GM12878 (cell line): ENCODE measurements at regions not wholly inside any gene's neighbourhood (a gene's known extent, or its start where the extent isn't known, plus 50 kb on each side); places are given as distances from the start of the nearest gene placed in this dataset.
A peak's percentile ranks its signal among the peaks of the same experiment; 100 is the strongest.

Experiments
- ATAC-seq: fragments of 200-7000 bp; cut with Tn5 transposase; 3 replicates; pipeline ENCODE4 v1.9.1; 2020; ENCODE audit warnings: mild to moderate bottlenecking, moderate library complexity
- BruUV-seq: library from RNA; stranded (reverse); fragments of 400-500 nt; replicated peaks from 2 replicates; lab custom pipeline; 2021; lab: Mats Ljungman, UMichigan
- CTCF ChIA-PET: fragments of 300-600 bp; sonication (Branson Sonifier 250); formaldehyde crosslinking; extraction: SDS; loops from one replicate; lab custom pipeline; 2021; ENCODE audit warnings: inconsistent platforms; lab: Yijun Ruan, JAX
- POLR2A ChIA-PET: fragments of 350-600 bp; formaldehyde crosslinking; extraction: SDS; loops from one replicate; lab custom pipeline; 2021; ENCODE audit warnings: inconsistent platforms; lab: Charles Lee
- RAD21 ChIA-PET: fragments of 300-600 bp; sonication (Branson Sonifier 250); formaldehyde crosslinking; loops from one replicate; lab custom pipeline; 2023; ENCODE audit warnings: antibody characterized with exemption; ENCODE audit not compliant: unreplicated experiment; lab: Charles Lee
- SMC1A ChIA-PET: fragments of 300-600 bp; sonication (Branson Sonifier 250); formaldehyde crosslinking; loops from one replicate; lab custom pipeline; 2023; ENCODE audit not compliant: unreplicated experiment, uncharacterized antibody; lab: Charles Lee
- DNase-seq: peaks from one replicate; pipeline ENCODE4 v3.0.0-alpha.2; 2011; ENCODE audit warnings: low read depth, low spot score
- FAIRE-seq: peaks from 3 replicates; lab custom pipeline; 2011; peaks lifted over from hg19 to GRCh38; lab: Jason Lieb, UNC
- H2AFZ ChIP-seq: 2 replicates; pipeline ENCODE4 v1.6.0; 2011; ENCODE audit warnings: low read depth, low read length, control low read depth; ENCODE audit not compliant: control insufficient read depth
- H3K27ac ChIP-seq: 2 replicates; pipeline ENCODE4 v1.5.1; 2011; ENCODE audit warnings: control low read depth; ENCODE audit not compliant: control insufficient read depth, insufficient read depth
- H3K27me3 ChIP-seq, 2 experiments: replicated peaks in 1 of 2; 2 replicates each; pipeline versions ENCODE4 v1.6.0 to v1.6.1; 2011; ENCODE audit warnings: low read length in 1 of 2; ENCODE audit not compliant: control insufficient read depth in 2 of 2, insufficient read depth in 2 of 2
- H3K36me3 ChIP-seq, 2 experiments: 2 replicates each; pipeline ENCODE4 v1.5.1; 2011; ENCODE audit warnings: low read length in 1 of 2; ENCODE audit not compliant: control insufficient read depth in 2 of 2, insufficient read depth in 2 of 2
- H3K4me1 ChIP-seq: 2 replicates; pipeline ENCODE4 v1.6.1; 2011; ENCODE audit warnings: mild to moderate bottlenecking, low read length, moderate library complexity, mixed read lengths; ENCODE audit not compliant: control insufficient read depth, insufficient read depth
- H3K4me2 ChIP-seq: 2 replicates; pipeline ENCODE4 v1.6.0; 2011; ENCODE audit warnings: control low read depth; ENCODE audit not compliant: control insufficient read depth, insufficient read depth
- H3K4me3 ChIP-seq: fragments of 200-600 bp; sonication (generic); 2 replicates; pipeline ENCODE4 v1.5.1; 2016
- H3K79me2 ChIP-seq: 2 replicates; pipeline ENCODE4 v1.6.0; 2011; ENCODE audit warnings: low read length; ENCODE audit not compliant: control insufficient read depth, insufficient read depth
- H3K9ac ChIP-seq: 2 replicates; pipeline ENCODE4 v1.8.0; 2011; ENCODE audit warnings: low read length, control low read depth, mixed read lengths; ENCODE audit not compliant: control insufficient read depth, insufficient read depth
- H3K9me3 ChIP-seq: replicated peaks from 3 replicates; pipeline ENCODE4 v1.5.1; 2011; ENCODE audit warnings: mild to moderate bottlenecking, low read length; ENCODE audit not compliant: control insufficient read depth, insufficient read depth
- H4K20me1 ChIP-seq: 2 replicates; pipeline ENCODE4 v1.6.0; 2011; ENCODE audit not compliant: control insufficient read depth, insufficient read depth
- ATF7 ChIP-seq: fragments of 450-650 bp; IDR thresholded peaks from 2 replicates; pipeline ENCODE4 v1.6.1; 2016; ENCODE audit warnings: low read depth, mild to moderate bottlenecking
- NR2F1 ChIP-seq: fragments of 450-650 bp; conservative IDR thresholded peaks from 2 replicates; pipeline ENCODE4 v1.6.1; 2017; ENCODE audit warnings: mild to moderate bottlenecking
- SPI1 ChIP-seq: IDR thresholded peaks from 2 replicates; pipeline ENCODE4 v1.6.1; 2011; ENCODE audit warnings: low read depth, mild to moderate bottlenecking, low read length, moderate library complexity, borderline replicate concordance; ENCODE audit not compliant: insufficient read depth
- TBL1XR1 ChIP-seq: IDR thresholded peaks from 2 replicates; pipeline ENCODE4 v1.6.1; 2012; ENCODE audit warnings: low read depth, low read length, improper control_type of control experiment
- WGBS: methylation state at CpG from one replicate; pipeline ENCODE4 v1.1.6; 2016; ENCODE audit warnings: low lambda C conversion rate; ENCODE audit not compliant: insufficient replicate concordance, insufficient coverage; ENCODE audit errors: missing lambda C conversion rate; 5-methylcytosine and 5-hydroxymethylcytosine counted together
- in situ Hi-C: fragments of 300-500 bp; cut with MboI; formaldehyde crosslinking; loops from 9 replicates; pipeline ENCODE4 v1.14.3; 2018; ENCODE audit warnings: mixed read lengths
- intact Hi-C: fragments of 100-400 bp; cut with micrococcal nuclease; formaldehyde crosslinking; loops from one replicate; pipeline ENCODE4 v1.14.2; 2022; ENCODE audit not compliant: unreplicated experiment
- TF ChIP-seq, protein P1 (sequence below): fragments of 450-650 bp; IDR thresholded peaks from 2 replicates; pipeline ENCODE4 v1.6.1; 2018; ENCODE audit warnings: mild to moderate bottlenecking, low read depth, moderate library complexity; ENCODE audit not compliant: partially characterized antibody

DNA sequence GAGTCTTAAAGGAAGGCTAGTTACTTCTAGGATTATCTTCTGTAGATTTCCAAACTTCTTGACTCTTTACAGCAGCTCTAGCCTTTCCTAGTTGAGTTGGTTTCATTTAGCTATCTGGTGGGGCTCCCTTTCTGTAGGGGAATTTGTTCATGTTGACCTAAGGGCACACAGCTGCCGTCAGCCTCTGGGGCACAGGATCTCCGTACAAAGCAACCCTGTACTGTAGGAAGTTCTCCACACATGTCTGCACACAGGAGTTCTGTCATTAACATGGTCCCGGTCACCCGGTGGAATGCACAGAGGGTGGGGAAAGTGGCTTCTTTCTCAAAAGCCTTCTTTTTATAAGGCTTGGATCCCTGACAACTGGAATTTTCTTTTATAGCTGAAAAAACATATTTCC lies 88.7 kb upstream of the TNIK start:
- no peak overlapping the region for H3K27ac ChIP-seq
- no peak for DNase-seq
- intact Hi-C loops (no loop called here), in situ Hi-C loops (no loop called here)
- no peak overlapping the region for H3K4me3 ChIP-seq
- H3K27me3 ChIP-seq, result no peaks in the 10 kb centered on the region
- no peak overlapping the region for H3K9ac ChIP-seq
- TF ChIP-seq NR2F1 (0 out of 2 replicates have a peak, but pooled peaks have one; percentile 21), ATF7 (no peak)
- ChIA-PET RAD21 (interaction anchor here (0.9 to 1.2 kb wide), 2 partner anchors 8 to 9 kb away, joined by 3 to 4 read pairs; no protein-coding TSS in a partner anchor), CTCF (interaction anchor here (0.7 to 2.2 kb wide), 6 partner anchors 8 to 585 kb away, joined by 3 to 6 read pairs (median 4); no protein-coding TSS in a partner anchor), SMC1A (interaction anchor here (0.7 to 4.1 kb wide), 4 partner anchors 10 to 22 kb away, joined by 3 to 16 read pairs (median 8); no protein-coding TSS in a partner anchor), POLR2A (no interaction called here)
- no peak for FAIRE-seq
- 70% methylated on average over 4 of the region's 4 CpGs for WGBS
- H3K79me2 ChIP-seq, result no peaks in the 10 kb centered on the region
- no peak overlapping the region for H3K4me2 ChIP-seq
- ATAC-seq, result no peak
- no peaks in the 10 kb centered on the region for H3K9me3 ChIP-seq
- no peaks in the 10 kb centered on the region for H3K4me1 ChIP-seq
- peak overlapping the region; percentile 21 for H2AFZ ChIP-seq
- no TSS peak for BruUV-seq
- no peaks in the 10 kb centered on the region for H4K20me1 ChIP-seq
- no peaks in the 10 kb centered on the region for H3K36me3 ChIP-seq

DNA sequence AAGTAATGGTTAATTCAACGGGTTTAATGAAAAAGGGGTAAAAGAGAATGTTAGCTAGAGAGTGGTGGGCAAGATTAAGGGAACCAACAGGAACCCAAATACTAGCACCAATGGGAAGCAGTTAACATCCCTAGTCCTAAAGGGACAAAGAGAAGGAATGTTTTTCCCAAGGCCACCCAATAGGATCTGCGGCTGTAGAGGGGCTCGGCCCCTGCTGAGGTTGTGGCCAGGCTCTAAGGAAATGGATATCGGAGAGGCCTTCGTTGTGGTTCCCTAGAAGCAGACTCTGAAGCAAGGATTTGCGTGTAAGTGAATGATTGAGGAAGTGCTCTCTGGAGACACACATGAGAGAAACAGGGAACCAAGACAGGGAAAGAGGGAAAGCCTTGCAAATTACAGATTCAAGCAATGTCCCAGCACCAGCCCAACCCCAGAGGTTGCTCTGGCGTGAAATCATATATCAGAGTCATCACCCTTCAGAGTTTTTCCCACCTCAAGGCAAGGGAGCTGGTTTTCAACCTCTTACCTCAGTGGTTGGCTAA lies 83.6 kb upstream of the TNIK start:
- Histone ChIP-seq H3K9me3 (no peaks in the 10 kb centered on the region), H3K9ac (no peak overlapping the region), H3K4me3 (no peak overlapping the region), H3K79me2 (no peaks in the 10 kb centered on the region), H4K20me1 (no peaks in the 10 kb centered on the region), H3K27ac (no peak overlapping the region), H3K4me1 (no peaks in the 10 kb centered on the region), H3K36me3 (no peaks in the 10 kb centered on the region), H3K4me2 (no peak overlapping the region), H2AFZ (no peak overlapping the region), H3K27me3 (no peaks in the 10 kb centered on the region)
- ChIA-PET RAD21 (no interaction called here), SMC1A (interaction anchor here (1.0 to 2.3 kb wide), 2 partner anchors 17 to 65 kb away, joined by 4 to 6 read pairs; no protein-coding TSS in a partner anchor), POLR2A (no interaction called here), CTCF (interaction anchor here (1.1 kb wide), 1 partner anchor 22 kb away, joined by 3 read pairs; no protein-coding TSS in a partner anchor)
- intact Hi-C loops (no loop called here), in situ Hi-C loops (no loop called here)
- FAIRE-seq (no peak), DNase-seq (no peak), ATAC-seq (no peak)
- TF ChIP-seq, protein P1, sequence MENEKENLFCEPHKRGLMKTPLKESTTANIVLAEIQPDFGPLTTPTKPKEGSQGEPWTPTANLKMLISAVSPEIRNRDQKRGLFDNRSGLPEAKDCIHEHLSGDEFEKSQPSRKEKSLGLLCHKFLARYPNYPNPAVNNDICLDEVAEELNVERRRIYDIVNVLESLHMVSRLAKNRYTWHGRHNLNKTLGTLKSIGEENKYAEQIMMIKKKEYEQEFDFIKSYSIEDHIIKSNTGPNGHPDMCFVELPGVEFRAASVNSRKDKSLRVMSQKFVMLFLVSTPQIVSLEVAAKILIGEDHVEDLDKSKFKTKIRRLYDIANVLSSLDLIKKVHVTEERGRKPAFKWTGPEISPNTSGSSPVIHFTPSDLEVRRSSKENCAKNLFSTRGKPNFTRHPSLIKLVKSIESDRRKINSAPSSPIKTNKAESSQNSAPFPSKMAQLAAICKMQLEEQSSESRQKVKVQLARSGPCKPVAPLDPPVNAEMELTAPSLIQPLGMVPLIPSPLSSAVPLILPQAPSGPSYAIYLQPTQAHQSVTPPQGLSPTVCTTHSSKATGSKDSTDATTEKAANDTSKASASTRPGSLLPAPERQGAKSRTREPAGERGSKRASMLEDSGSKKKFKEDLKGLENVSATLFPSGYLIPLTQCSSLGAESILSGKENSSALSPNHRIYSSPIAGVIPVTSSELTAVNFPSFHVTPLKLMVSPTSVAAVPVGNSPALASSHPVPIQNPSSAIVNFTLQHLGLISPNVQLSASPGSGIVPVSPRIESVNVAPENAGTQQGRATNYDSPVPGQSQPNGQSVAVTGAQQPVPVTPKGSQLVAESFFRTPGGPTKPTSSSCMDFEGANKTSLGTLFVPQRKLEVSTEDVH, result no peak
- TF ChIP-seq TBL1XR1, result no peak
- TF ChIP-seq SPI1, result 0 out of 2 replicates have a peak, but pooled peaks have one; percentile 4
- 80% methylated on average over 7 of the region's 7 CpGs for WGBS
- no TSS peak for BruUV-seq
